ENCODE measurements at regions not wholly inside any gene's neighbourhood (a gene's known extent, or its start where the extent isn't known, plus 50 kb on each side); places are given as distances from the start of the nearest gene placed in this dataset.
"Not testable (repeated sequence)": the region's sequence is repeated elsewhere in the genome, so short reads cannot be mapped to it uniquely, and the experiment has no call there.

DNA sequence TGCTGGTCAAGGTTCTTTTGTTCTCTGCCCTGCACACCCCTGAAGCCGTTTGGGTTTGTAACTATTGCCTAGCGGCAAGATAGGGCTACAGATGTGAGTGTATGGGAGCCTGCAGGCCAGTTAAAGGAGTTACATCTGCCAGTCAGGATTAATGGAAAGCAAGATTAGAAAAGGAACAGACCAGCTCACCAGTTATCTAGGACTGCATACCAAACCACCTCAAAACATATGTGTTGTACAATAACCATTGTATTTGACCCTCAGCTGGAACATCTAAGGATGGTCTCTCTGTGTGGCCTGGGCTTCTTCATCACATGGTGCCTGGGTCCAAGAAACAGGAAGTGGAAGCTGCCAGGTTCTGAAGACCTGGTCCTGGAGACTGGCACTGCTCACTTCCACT lies 52.5 kb upstream of the FBXO28 start:
- DNase-seq (ENCODE audit: low read depth) = no peak

DNA sequence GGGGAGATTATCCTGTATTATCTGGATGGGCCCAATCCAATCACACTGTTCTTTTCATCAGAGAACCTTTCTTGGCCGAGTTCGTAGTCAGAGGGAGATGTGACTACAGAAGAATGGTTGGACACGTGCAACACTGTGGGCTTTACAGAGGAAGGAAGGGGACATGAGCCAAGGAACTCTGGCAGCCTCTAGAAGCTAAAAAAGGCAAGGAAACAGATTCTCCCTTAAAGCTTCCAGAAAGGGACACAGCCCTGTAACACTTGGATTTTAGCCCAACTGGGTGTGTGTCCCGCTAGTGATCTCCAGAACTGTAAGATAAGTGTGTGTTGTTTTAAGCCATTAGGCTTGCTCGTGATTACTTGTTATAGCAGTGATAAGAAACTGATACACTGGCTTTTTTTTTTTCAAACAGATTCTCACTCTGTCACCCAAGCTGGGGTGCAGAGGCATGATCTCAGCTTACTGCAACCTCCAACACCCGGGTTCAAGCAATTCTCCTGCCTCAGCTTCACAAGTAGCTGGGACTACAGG lies 53.9 kb upstream of the FBXO28 start:
- no peak for DNase-seq (ENCODE audit: low read depth)

DNA sequence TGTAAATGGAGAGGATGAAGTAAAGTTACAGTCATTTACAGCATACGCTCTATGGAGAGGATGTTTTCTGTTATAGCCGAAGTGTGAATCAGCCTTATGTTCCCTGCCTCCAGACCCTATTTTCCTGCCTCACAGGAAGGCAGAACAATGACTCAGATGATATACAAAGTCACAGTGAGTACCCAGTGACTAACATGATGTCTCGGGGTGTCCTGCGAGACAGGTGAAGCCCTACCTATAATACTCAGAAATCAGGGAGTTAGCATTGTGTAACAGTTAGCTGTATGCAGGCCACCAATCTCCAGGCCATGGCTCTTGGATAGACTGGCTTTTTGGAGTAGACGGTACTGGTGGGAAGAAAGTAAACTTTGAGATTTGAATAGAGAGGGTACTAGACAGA lies 55.6 kb upstream of the FBXO28 start:
- no peak for DNase-seq (ENCODE audit: low read depth)

DNA sequence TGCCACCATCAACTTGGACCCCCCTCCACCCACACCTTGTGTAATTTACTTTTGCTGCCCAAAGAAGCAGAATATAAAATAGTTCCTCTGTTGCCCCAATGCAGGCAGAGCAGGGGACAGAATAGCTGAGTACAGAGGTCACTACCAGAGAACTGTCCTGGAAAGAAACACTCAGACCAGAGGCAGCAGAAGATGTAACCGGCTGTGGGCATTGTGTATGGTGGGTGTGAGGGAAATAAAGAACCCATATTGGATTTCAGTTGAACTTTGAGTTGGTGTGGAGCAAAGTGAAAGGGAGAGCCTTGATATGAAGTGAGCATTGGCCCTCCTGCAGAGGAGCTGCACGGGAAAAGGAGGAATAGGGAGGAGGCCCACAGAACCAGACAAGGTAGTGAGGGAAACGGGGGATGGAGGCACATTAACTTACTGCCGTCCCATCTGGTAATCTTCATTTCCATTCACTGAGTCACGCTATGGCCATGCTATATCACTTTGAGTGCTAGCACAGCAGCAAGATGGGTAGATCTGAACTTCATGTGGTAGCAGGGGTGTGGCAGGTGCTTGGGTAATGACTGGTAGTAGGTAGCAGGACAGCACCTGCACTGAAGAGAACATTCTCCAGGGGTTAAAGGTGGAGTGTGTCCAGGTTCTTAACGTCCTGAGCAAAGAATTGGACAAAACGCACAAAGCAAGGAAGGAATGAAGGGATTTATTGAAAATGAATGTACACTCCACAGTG lies 56.3 kb upstream of the FBXO28 start:
- no peak for DNase-seq (ENCODE audit: low read depth)

DNA sequence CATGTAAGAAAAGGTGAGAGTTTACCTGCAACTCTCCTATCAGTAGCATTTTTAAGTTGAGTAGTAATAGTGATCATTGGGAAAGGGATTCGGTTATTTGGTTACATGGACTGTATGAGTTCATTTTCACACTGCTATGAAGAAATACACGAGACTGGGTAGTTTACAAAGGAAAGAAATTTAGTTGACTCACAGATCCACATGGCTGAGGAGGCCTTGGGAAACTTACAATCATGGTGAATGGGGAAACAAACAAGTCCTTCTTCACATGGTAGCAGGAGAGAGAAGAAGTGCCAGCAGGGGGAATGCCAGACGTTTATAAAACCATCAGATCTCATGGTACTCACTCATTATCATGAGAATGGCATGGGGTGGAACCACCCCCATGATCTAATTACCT lies 59.3 kb upstream of the FBXO28 start:
- DNase-seq (ENCODE audit: low read depth) = no peak

DNA sequence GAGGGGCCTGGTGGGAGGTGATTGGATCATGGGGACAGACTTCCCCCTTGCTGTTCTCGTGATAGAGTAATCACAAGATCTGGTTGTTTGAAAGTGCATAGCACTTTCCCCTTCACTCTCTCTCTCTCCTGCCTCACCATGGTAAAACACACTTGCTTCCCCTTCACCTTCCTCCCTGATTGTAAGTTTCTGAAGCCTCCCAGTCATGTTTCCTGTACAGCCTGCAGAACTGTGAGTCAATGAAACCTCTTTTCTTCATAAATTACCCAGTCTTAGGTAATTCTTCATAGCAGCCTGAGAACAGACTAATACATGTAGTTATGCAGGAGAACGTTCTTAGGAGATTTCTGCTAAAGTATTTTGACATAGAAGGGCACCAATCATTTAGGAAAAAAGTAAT lies 59.9 kb upstream of the FBXO28 start:
- no peak for DNase-seq (ENCODE audit: low read depth)

DNA sequence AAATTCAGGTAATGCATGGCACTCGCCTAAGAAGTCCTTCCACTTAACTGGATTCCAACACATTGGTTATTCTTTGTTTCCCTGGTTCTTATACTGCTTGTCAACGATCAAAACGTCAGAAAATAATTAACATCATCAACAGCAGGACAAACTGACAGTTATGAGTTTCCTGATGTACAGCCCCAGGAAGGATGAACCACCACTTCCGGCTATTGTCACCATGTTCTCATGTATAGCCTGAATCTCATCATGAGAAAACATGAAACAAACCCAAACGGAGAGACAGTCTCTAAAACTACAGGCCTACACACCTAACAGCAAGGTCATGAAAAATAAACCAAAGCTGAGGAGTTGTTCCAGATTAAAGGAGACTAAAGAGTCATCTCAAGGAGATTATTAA lies 60.5 kb upstream of the FBXO28 start:
- no peak for DNase-seq (ENCODE audit: low read depth)

DNA sequence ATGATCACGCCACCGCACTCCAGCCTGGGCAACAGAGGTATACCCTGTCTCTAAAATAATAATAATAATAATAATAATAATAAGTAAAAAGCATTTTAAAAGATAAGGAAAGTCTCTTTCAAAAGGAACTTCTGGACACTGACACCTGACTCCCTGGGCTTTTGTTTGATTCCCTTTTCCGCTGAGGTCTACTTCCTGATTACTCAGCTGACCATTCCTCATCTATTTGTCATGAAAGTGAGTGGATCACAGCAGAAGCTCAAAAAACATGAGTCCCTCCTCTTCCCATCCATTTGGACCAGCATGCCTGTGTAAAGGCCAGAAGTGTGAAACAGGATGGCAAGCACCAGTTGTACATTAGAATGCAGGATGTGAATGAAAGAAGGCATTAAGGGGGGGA lies 61.1 kb upstream of the FBXO28 start:
- DNase-seq (ENCODE audit: low read depth) = no peak

DNA sequence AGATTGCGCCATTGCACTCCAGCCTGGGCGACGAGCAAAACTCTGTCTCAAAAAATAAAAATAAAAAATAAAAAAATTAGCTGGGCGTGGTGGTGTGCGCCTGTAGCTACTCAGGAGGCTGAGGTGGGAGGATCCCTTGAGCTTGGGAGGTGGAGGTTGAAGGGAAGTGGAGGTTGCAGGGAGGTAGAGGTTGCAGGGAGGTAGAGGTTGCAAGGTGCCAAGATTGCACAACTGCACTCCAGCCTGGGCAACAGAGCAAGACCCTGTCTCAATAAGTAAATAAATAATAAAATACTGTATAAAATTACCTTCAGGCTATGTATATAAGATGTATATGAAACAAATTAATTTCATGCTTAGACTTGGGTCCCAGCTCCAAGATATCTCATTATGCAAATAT lies 62.1 kb upstream of the FBXO28 start:
- DNase-seq (ENCODE audit: low read depth) = not testable (repeated sequence)

DNA sequence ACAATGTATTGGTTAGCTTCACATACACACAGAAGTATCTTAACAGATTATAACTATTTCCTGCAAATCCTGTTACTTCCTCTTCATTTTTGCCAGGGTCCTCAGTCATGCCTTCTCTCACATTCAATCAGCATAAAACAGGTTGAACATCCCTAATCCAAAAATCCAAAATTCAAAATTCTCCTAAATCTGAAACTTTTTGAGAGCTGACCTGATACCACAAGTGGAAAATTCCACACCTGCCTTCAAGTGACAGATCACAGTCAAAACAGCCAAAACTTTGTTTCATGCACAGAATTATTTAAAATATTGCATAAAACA lies 62.9 kb upstream of the FBXO28 start:
- DNase-seq (ENCODE audit: low read depth) = no peak

DNA sequence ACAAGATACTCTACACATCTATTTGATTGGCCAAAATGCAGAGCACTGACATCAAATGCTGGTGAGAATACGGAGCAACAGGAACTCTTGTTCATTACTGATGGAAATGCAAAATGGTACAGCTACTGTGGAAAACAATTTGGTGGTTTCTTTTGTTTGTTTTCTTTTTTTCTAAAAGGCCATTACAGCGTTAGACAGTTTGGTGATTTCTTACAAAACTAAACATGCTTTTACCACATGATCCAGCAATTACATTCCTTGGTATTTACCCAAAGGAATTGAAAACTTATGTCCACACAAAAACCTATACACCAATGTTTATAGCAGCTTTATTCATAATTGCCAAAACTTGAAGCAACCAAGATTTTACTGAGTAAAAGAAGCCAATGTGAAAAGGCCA lies 66.4 kb upstream of the FBXO28 start:
- DNase-seq (ENCODE audit: low read depth) = no peak

DNA sequence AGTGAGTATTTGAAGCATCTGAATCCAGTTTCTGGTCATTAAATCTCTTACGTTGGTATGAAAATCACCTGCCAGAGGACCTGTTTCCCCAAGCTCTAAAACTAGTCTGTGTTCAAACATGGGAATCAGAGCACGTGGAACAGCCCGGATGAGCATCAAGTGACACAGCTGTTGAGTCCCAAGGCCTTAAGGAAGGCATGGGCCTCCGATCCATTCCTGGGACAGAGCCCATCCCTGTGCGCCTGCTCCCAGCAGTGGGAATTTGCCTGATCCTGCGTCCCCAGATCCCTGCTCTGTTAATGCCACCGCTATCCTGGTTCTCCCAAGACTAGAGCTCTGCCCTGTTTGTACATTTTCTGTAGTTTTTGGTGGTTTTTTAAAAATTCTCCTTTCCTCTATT lies 68.4 kb upstream of the FBXO28 start:
- no peak for DNase-seq (ENCODE audit: low read depth)

DNA sequence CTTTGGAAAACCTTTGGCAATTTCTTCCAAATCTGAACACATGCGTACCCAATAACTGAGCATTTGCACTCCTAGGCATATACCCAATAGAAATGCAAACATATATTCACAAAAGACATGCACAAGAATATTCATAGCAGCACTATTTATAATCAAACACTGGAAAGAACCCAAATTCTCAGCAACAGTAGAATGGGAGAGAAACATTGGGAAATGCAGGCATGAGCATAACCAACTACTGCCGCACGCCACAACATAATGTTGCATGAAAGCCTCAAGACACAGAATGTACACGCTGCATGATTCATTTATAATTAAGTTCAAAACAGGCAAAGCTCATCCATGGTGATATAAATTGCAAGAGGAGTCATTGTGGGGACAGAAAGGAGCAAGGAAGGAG lies 69.5 kb upstream of the FBXO28 start:
- no peak for DNase-seq (ENCODE audit: low read depth)

DNA sequence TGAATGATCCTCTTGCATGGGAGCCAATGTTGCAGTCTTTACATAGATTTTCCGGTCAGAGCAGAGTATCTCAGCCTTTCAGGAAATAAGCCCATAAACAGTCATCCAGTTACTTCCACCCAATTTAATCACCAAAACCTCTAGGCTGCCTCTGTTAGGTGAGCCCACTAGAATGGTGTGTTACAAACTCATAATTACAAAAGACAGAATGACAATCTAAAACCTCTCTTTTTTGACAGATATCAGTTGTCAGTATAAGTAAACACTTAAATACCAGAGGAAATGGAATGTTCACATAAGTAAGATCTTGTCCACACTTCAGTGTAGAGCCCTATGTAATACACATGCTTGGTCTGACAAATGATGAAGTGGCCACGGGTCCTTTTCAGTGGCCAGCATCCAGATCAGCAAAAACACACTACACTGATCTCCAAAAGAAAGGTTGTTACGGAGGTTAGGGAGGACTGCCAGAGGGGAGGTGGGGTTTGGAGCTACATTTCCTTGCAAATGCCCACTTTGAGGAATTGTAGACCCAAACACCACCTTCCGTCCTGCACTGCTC lies 71.3 kb upstream of the FBXO28 start:
- no peak for DNase-seq (ENCODE audit: low read depth)

DNA sequence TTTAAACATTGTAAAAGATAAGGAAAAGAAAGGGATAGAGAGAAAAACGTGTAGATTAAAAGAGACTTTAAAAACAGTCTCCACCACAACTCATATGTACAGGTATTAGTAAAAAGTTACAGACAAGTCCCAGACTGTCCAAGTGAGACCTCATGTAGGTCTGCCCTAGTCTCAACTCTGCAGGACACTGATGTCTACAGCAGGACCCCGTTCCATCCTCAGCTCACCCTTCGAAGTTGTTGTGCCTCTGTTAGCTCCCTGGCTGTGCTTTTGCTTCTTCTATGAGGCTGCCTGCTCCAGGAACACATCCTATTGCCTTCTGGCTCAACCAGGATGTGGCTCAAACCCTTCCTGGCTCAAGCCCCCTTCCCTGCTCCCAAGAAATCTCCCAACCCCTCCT lies 72.9 kb upstream of the FBXO28 start:
- no peak for DNase-seq (ENCODE audit: low read depth)

DNA sequence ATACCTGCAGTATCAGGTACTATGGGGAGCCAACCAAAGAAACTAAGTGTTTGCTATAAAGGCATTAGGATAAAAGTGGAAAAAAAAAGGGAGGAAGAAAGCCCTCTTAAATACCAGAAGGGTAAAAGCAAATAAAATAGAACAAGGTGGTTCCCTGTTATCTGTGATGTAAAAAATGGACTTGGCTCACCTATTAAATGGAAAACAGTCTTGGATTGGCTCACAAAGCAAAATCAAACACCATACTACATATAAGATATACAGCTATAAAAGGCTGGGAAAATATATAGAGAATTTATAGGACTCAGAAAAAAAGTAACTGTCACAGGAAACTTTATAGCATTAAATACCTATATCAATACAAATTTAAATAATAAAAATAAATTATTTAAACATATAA lies 73.5 kb upstream of the FBXO28 start:
- not testable (repeated sequence) for DNase-seq (ENCODE audit: low read depth)

DNA sequence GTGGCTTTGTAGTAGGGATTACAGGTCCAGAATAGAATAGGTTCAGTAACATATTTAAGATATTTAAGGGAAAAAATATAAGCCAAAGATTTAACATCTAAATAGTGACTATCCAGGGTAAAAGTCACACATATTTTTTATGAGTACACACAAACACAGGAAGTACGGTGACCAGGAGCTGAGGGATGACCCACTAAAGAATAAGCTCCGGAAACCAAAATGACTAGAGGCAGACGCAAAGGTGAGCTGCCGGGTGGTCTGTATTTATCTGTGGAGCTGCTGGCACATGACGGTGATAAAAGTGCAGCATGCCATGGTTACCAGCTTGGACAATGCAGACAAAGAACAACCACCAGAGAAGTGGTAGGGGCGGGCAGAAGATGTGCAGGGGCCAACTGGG lies 73.9 kb upstream of the FBXO28 start:
- DNase-seq (ENCODE audit: low read depth) = not testable (repeated sequence)

DNA sequence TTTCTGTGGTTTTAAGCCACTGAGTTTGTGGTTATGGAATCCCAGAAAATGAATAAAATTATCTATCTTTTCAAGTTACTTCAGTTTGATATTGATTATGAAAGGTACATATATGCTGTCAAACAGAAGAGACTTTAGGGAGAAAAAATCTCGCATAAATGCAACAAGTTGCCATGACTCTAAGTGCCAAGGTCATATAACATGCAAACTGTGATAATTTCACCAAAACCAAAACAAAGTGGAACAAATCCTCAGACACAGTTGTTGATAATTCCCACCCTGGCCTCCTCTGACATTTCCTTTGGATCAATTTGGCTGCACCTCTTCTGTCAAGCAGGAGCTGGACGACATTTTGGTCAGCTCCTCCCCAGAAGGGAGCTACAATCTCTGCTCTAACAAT lies 75.1 kb upstream of the FBXO28 start:
- not testable (repeated sequence) for DNase-seq (ENCODE audit: low read depth)

DNA sequence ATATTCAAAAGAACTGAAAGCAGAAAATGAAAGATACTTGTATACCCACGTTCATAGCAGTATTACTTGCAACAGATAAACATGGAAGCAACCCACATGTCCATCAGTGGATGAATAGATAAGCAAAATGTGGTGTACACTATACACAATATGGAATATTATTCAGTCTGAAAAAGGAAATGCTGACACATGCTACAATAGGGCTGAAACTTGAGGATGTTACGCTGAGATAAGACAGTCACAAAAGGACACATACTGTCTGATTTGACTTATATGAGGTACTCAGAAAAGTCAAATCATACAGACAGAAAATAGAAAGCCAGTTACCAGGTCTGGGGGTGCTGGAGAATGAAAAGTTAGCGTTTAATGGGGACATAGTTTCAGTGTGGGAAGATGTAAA lies 76.5 kb upstream of the FBXO28 start:
- DNase-seq (ENCODE audit: low read depth) = not testable (repeated sequence)

DNA sequence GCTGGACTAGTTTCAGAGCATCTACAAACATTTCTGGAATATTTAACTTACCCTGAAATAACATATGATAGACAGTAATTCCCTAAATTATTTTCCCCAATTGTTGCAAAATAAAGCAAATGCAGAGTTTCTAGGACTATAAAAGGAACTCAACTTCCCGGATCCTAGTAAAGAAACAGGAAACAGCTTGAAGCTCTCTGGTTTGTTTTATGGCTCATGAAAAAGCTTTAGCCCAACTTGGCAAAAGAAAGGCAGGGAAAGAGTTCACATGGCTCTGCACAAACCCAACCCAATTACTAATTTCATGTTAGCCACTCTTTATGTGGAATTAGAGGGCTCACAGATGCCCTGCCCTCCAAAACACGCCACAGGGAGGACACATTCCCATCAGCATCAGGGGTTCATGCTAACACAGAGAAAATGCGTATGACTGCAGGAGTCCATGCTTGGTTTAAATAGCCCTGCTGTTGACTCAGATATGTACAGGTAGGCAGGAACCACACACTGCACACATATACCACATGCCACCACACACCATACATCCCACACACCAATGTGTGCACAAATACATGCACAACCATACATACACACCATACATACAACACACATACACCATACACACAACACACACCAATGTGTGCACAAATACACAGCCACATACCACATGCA lies 81.2 kb upstream of the FBXO28 start:
- DNase-seq (ENCODE audit: low read depth) = not testable (repeated sequence)

DNA sequence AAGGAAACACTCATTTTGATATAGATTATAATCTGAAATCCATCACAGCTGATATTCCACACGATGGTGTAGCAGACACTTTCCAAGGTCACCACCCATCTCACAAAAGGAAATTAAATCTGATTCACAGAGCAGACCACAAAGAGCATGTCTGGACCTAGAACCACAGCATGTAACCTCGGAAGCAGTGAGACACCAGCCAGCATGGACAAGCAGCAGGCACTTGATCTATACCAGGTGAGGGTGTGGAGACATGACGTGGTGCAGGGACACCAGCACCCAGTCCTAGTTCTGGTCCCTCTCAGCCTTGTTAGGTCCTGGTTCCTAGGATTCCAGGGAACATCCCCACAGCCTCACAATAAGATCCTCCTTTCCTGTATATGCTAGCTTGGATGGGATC lies 81.9 kb upstream of the FBXO28 start:
- DNase-seq (ENCODE audit: low read depth) = not testable (repeated sequence)

DNA sequence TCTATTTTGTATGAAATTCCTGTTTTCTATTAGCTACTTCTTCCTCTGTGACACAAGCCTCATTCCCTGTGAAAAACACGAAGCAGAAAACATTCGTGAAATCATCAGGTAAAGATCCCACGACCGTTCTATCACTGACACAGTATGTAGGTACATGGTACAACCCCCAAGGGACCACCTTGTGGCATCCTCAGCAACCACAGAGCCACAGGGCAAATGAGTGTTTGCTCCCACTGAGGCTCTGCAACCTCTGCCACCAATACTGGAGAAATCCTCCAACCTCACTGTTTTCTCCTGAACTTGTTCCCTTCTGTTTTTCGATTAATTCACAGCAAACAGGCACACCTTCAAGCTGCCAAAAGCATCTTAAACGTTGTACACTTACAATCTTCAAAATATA lies 83.7 kb upstream of the FBXO28 start:
- not testable (repeated sequence) for DNase-seq (ENCODE audit: low read depth)

DNA sequence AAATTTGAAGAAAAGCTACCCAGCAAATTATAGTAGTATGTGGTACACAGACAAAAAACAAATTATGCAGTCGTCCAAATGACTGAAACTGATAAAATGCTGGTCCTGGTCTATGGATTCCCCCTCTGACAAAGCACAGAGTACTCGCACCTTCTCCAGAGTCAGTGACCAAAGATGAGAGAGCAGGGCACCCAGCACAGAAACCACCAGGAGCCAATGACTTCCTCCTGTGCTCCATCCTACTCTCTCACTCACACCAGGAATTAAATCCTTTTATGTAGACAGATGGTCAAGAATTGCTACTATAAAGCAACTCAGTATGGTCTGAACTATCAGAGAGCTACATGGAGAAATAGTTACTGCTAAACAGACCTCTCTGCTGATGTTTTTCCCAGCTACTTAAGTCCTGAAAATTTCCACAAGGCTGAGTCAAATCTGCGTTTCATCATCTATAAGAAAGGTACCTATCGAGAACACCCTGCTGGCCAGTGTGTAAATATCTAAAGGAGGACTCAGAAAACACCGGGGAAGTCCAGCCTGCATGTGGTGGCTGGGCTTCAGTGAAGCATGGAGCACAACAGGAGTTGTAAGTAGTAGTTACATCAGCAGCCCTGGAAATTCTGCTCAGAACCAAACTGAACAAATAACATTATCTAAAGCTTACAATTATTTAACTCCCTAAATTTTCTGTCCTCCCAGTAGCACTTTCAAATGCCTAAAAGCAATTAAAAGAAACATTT lies 84.5 kb upstream of the FBXO28 start:
- not testable (repeated sequence) for DNase-seq (ENCODE audit: low read depth)

Data from stimulated activated CD8-positive, alpha-beta memory T cell treated with anti-CD3 and anti-CD28 coated beads, Interleukin-12 subunit alpha, Interleukin-12 subunit beta, amount 100 ng/mL, for 4 hours (primary cell).